HG03159 (cell line): ENCODE measurements at regions not wholly inside any gene's neighbourhood (a gene's known extent, or its start where the extent isn't known, plus 50 kb on each side); places are given as distances from the start of the nearest gene placed in this dataset.
"Not testable (repeated sequence)": the region's sequence is repeated elsewhere in the genome, so short reads cannot be mapped to it uniquely, and the experiment has no call there.

Experiments used
- ATAC-seq: cut with Tn5 transposase; IDR thresholded peaks from one replicate; pipeline ENCODE4 v1.9.1; 2021; ENCODE audit warnings: mild to moderate bottlenecking, moderate library complexity; ENCODE audit not compliant: unreplicated experiment

DNA sequence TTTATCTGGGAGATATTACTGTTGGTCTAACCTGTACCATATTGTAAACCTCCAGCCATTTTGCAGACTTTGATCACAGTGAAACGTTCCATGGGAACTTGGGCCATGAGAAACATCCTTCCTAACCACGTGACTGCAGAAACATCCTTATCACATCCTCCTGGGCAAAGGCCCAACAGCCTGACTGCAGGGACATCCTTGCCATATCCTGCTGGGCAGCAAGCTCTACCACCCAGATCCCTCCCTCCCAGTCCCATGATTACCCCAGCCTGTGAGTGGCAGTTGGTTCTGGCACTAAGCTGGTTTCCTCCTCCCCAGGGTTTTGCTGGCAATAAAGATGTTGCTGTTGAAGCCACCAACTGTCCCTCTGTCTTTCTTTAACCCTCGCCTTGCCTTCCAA lies 201.2 kb downstream of the POTEC start:
- not testable (repeated sequence) for ATAC-seq

DNA sequence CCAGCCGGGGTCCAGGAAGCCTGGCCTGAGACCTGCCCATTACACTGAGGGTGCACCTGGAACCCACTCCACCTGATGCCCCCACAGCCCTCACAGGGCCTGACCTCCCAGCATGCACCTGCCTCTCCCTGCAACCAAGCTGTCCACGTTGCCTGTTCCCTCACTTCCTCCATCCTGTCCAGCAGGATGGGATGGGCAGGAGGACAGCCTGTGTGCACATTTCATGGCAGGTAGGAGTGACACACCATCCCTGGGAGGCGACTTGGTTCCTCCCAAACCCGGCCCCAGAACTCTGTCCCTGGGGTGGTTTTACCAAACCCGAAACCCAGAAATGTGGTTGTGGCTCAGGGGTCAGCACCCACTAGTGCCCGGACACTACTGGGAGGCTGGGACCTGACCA lies 203.8 kb upstream of the ZNF519 start:
- ATAC-seq = not testable (repeated sequence)

GRCh38 chr18:14321217-14321616 lies 189.0 kb upstream of the ZNF519 start:
- ATAC-seq = not testable (repeated sequence)

- not testable (repeated sequence) for ATAC-seq
Measured at GRCh38 chr18:14301255-14301654, 169.0 kb upstream of the ZNF519 start.

DNA sequence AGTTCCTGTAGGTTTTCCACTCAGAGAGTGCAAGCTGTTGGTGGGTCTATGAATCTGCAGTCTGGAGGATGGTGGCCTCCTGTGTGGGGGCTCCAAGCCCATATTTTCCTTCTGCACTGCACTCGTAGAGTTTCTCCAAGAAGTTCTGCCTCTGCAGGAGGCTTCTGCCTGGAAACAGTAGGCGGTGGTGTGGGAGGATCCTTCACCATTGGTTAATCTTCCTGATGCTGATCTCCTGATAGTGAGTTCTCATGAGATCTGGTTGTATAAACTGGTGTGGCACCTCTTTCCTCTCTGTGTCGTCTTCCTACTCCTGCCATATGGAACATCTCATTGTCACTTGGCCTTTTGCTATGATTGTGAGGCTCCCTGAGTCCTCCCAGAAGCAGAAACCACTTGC lies 162.8 kb upstream of the ZNF519 start:
- ATAC-seq = not testable (repeated sequence)

DNA sequence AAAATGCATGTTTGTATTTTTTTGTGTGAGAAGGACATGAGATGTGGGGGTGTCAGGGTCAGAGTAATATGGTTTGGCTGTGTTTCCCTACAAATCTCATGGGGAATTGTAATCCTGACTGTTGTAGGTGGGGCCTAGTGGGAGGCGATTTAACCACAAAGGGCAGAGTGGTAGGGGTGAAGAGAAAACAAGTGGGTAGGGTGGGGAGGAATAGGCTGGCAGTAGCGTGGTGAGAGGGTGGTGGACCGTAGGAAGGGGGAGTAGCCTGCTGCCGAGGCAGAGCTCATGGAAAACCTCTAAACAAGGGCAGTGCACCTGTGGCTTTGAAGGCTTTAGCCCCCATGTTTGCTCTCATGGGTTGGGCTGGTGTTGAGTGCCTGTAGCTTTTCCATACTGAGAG lies 152.8 kb upstream of the ZNF519 start:
- no peak for ATAC-seq

DNA sequence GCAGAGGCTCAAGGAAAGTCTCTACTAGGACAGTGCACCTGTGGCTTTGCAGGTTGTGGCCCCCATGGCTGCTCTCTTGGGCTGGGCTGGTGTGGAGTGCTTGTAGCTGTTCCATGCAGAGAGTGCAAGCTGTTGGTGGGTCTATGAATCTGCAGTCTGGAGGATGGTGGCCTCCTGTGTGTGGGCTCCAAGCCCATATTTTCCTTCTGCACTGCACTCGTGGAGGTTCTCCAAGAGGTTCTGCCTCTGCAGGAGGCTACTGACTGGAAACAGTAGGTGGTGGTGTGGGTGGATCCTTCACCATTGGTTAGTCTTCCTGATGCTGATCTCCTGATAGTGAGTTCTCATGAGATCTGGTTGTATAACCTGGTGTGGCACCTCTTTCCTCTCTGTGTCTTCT lies 143.2 kb upstream of the ZNF519 start:
- ATAC-seq = not testable (repeated sequence)

DNA sequence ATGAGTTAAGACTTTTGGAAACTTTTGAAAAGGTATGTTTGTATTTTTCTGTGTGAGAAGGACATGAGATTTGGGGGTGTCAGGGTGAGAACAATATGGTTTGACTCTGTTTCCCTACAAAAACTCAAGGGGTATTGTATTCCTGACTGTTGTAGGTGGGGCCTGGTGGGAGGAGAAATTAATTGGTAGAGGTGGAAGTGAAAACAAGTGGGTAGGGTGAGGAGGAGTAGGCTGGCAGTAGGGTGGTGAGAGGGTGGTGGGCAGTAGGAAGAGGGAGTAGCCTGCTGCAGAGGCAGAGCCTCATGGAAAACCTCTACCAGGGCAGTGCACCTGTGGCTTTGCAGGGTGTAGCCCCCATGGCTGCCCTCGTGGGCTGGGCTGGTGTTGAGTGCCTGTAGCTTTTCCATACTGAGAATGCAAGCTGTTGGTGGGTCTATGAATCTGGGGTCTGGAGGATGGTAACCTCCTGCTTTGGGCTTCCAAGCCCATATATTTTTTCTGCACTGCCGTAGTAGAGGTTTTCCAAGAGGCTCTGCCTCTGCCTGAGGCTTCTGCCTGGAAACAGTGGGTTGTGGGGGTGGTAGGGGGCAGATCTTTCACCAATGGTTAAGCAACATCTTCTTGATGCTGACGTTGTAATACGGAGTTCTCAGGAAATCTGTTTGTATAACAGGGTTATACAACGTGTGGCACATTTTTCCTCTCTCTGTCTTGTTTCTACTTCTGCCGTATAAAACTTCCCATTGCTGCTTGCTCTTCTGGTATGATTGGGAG lies 133.6 kb upstream of the ZNF519 start:
- not testable (repeated sequence) for ATAC-seq

DNA sequence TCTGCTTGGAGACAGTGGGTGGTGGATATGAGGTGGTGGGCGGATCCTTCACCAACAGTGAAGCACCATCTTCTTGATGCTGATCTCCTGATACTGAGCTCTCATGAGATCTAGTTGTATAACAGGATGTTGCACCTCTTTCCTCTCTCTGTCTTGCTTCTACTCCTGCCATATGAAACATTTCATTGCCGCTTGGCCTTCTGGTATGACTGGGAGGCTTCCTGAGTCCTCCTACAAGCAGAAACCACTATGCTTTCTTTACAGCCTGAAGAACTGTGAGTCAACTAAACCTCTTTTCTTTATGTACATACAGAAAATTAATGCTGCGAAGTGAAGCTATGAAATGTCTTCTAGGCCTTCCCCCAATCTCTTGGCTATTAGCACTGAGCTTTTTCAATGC lies 130.6 kb upstream of the ZNF519 start:
- ATAC-seq = not testable (repeated sequence)

- ATAC-seq = not testable (repeated sequence)
Measured at GRCh38 chr18:14250084-14250677, 117.9 kb upstream of the ZNF519 start.

DNA sequence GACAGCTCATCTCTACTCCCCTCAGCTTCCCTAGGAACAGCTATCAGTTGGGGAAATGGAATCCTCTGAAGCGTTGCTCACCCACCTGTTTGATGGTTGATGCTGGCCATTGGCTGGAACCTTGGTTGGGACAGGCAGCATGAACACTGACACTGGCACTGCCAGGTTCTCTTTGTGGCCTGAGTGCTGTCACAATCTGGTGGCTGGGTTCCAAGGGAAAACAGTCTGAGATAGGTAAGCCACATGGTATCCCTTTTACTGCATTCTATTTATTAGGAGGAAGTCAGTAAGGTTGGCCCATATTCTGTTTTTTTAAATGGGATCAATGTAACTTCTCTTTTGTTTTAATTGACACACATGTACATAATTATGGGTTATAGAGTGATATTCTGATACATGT lies 107.0 kb upstream of the ZNF519 start:
- not testable (repeated sequence) for ATAC-seq

- not testable (repeated sequence) for ATAC-seq
Measured at GRCh38 chr18:14236356-14237048, 104.3 kb upstream of the ZNF519 start.

GRCh38 chr18:14225286-14225679 lies 93.0 kb upstream of the ZNF519 start:
- ATAC-seq = not testable (repeated sequence)

- not testable (repeated sequence) for ATAC-seq
Measured at GRCh38 chr18:14224551-14225285, 92.5 kb upstream of the ZNF519 start.

DNA sequence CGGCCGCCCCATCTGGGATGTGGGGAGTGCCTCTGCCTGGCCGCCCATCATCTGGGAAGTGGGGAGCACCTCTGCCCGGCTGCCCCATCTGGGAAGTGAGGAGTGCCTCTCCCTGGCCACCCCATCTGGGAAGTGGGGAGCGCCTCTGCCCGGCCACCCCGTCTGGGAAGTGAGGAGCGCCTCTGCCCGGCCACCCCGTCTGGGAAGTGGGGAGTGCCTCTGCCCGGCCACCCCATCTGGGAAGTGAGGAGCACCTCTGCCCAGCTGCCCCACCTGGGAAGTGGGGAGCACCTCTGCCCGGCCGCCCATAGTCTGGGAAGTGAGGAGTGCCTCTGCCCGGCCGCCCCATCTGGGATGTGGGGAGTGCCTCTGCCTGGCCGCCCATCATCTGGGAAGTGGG lies 91.7 kb upstream of the ZNF519 start:
- not testable (repeated sequence) for ATAC-seq

- not testable (repeated sequence) for ATAC-seq
Measured at GRCh38 chr18:14223231-14223822, 91.1 kb upstream of the ZNF519 start.

- not testable (repeated sequence) for ATAC-seq
Measured at GRCh38 chr18:14222354-14223221, 90.4 kb upstream of the ZNF519 start.

GRCh38 chr18:14221689-14222088 lies 89.5 kb upstream of the ZNF519 start:
- no peak for ATAC-seq

GRCh38 chr18:14215952-14216351 lies 83.7 kb upstream of the ZNF519 start:
- not testable (repeated sequence) for ATAC-seq

DNA sequence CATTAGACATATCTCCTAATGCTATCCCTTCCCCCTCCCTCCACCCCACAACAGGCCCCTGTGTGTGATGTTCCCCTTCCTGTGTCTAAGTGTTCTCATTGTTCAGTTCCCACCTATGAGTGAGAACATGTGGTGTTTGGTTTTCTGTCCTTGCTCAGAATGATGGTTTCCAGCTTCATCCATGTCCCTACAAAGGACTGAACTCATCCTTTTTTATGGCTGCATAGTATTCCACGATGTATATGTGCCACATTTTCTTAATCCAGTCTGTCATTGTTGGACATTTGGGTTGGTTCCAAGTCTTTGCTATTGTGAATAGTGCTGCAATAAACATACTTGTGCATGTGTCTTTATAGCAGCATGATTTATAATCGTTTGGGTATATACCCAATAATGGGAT lies 71.2 kb upstream of the ZNF519 start:
- not testable (repeated sequence) for ATAC-seq
